Neural cell (in vitro differentiated cells): ENCODE measurements at regions not wholly inside any gene's neighbourhood (a gene's known extent, or its start where the extent isn't known, plus 50 kb on each side); places are given as distances from the start of the nearest gene placed in this dataset.

Source experiments
- H2AFZ ChIP-seq: fragments of 200-600, 300-800 bp; sonication (generic), shearing (Covaris generic); 2 replicates; pipeline ENCODE4 v1.6.0; 2014; ENCODE audit warnings: low read depth, mild to moderate bottlenecking, antibody characterized with exemption, low read length, moderate library complexity
- H3F3A ChIP-seq: fragments of 200-600 bp; shearing (Covaris generic); 2 replicates; pipeline ENCODE4 v1.6.1; 2016; ENCODE audit warnings: mild to moderate bottlenecking, moderate library complexity, mixed read lengths, antibody characterized with exemption, low read length; ENCODE audit not compliant: insufficient read depth, poor library complexity, severe bottlenecking
- H3K27ac ChIP-seq: fragments of 200-600, 300-800 bp; sonication (generic), shearing (Covaris generic); 2 replicates; pipeline ENCODE4 v1.5.1; 2014; ENCODE audit warnings: mild to moderate bottlenecking, low read length, moderate library complexity
- H3K27me3 ChIP-seq: fragments of 300-800, 200-600 bp; sonication (generic), shearing (Covaris generic); 2 replicates; pipeline ENCODE4 v1.6.0; 2014; ENCODE audit warnings: mild to moderate bottlenecking, low read depth, low read length, moderate library complexity; ENCODE audit not compliant: insufficient read depth
- H3K36me3 ChIP-seq: fragments of 300-800, 200-600 bp; sonication (generic), shearing (Covaris generic); 2 replicates; pipeline ENCODE4 v1.5.1; 2014; ENCODE audit warnings: mild to moderate bottlenecking, antibody characterized with exemption, low read length, moderate library complexity; ENCODE audit not compliant: insufficient read depth
- H3K4me2 ChIP-seq: fragments of 300-800, 200-600 bp; sonication (generic), shearing (Covaris generic); 2 replicates; pipeline ENCODE4 v1.6.0; 2014; ENCODE audit warnings: mild to moderate bottlenecking, low read length
- H3K4me3 ChIP-seq: fragments of 300-800, 200-600 bp; sonication (generic), shearing (Covaris generic); 2 replicates; pipeline ENCODE4 v1.5.1; 2014; ENCODE audit warnings: mild to moderate bottlenecking, low read length, moderate library complexity
- H3K79me2 ChIP-seq: fragments of 200-600 bp; shearing (Covaris generic); replicated peaks from 2 replicates; pipeline ENCODE4 v1.6.0; 2014; ENCODE audit warnings: mild to moderate bottlenecking, low read length, moderate library complexity; ENCODE audit not compliant: insufficient read depth
- H3K9ac ChIP-seq: fragments of 300-800, 200-600 bp; sonication (generic), shearing (Covaris generic); 2 replicates; pipeline ENCODE4 v1.6.1; 2016; ENCODE audit warnings: mild to moderate bottlenecking, low read length, mixed read lengths
- H3K9me2 ChIP-seq: fragments of 200-600 bp; shearing (Covaris generic); 2 replicates; pipeline ENCODE4 v1.6.1; 2016; ENCODE audit warnings: mild to moderate bottlenecking, low read length, mixed read lengths; ENCODE audit not compliant: insufficient read depth
- H3K9me3 ChIP-seq: fragments of 200-600, 300-800 bp; sonication (generic), shearing (Covaris generic); 2 replicates; pipeline ENCODE4 v1.6.1; 2016; ENCODE audit warnings: mild to moderate bottlenecking, mixed run types, low read length, moderate library complexity, mixed read lengths
- H4K20me1 ChIP-seq: fragments of 200-600 bp; shearing (Covaris generic); 2 replicates; pipeline ENCODE4 v1.6.1; 2016; ENCODE audit warnings: mild to moderate bottlenecking, mixed run types; ENCODE audit not compliant: insufficient read depth
- CTCF ChIP-seq: fragments of 450-650 bp; IDR thresholded peaks from 2 replicates; pipeline ENCODE4 v1.5.1; 2014; ENCODE audit warnings: antibody characterized with exemption, mild to moderate bottlenecking, moderate library complexity; ENCODE audit not compliant: poor library complexity, severe bottlenecking
- EP300 ChIP-seq: fragments of 450-650 bp; conservative IDR thresholded peaks from 2 replicates; pipeline ENCODE4 v1.6.1; 2014; ENCODE audit warnings: antibody characterized with exemption, mild to moderate bottlenecking, moderate library complexity; ENCODE audit not compliant: poor library complexity, severe bottlenecking
- EZH2 ChIP-seq: fragments of 200-600, 300-800 bp; shearing (Covaris generic), sonication (generic); IDR thresholded peaks from 2 replicates; pipeline ENCODE4 v1.6.1; 2014; ENCODE audit warnings: antibody characterized with exemption, low read length, borderline replicate concordance, mild to moderate bottlenecking; ENCODE audit not compliant: insufficient read depth, poor library complexity, severe bottlenecking
- MXI1 ChIP-seq: fragments of 450-650 bp; conservative IDR thresholded peaks from 2 replicates; pipeline ENCODE4 v1.6.1; 2014; ENCODE audit warnings: antibody characterized with exemption, mild to moderate bottlenecking; ENCODE audit not compliant: poor library complexity, severe bottlenecking
- POLR2AphosphoS5 ChIP-seq: IDR thresholded peaks from 2 replicates; pipeline ENCODE4 v1.6.1; 2012
- RAD21 ChIP-seq: fragments of 450-650 bp; conservative IDR thresholded peaks from 2 replicates; pipeline ENCODE4 v1.6.1; 2014; ENCODE audit warnings: antibody characterized with exemption, mild to moderate bottlenecking, moderate library complexity
- REST ChIP-seq: IDR thresholded peaks from 2 replicates; pipeline ENCODE4 v1.6.1; 2012; ENCODE audit warnings: borderline replicate concordance
- SMC3 ChIP-seq: fragments of 450-650 bp; conservative IDR thresholded peaks from 2 replicates; pipeline ENCODE4 v1.6.1; 2014; ENCODE audit warnings: antibody characterized with exemption, mild to moderate bottlenecking, moderate library complexity; ENCODE audit not compliant: poor library complexity
- TAF1 ChIP-seq: IDR thresholded peaks from 2 replicates; pipeline ENCODE4 v1.6.1; 2012; ENCODE audit warnings: low read depth

GRCh38 chr7:13577566-13578145 is 411.8 kb downstream of the ETV1 start:
- H3K4me2 ChIP-seq = no peak overlapping the region
- H3K27ac ChIP-seq = no peak overlapping the region

GRCh38 chr7:13578294-13578693 is 411.2 kb downstream of the ETV1 start:
- Histone ChIP-seq H3F3A (no peaks in the 10 kb centered on the region), H3K36me3 (no peaks in the 10 kb centered on the region), H3K9ac (no peak overlapping the region), H3K27me3 (no peaks in the 10 kb centered on the region), H3K9me2 (no peaks in the 10 kb centered on the region), H3K4me3 (no peak overlapping the region), H3K4me2 (no peak overlapping the region), H3K27ac (no peak overlapping the region), H4K20me1 (no peaks in the 10 kb centered on the region), H3K9me3 (no peaks in the 10 kb centered on the region), H2AFZ (no peak overlapping the region), H3K79me2 (no peaks in the 10 kb centered on the region)
- TF ChIP-seq SMC3 (no peak), CTCF (no peak), POLR2AphosphoS5 (no peak), REST (no peak), RAD21 (no peak), TAF1 (no peak)

More at GRCh38 chr7:13577566-13578145, 411.8 kb downstream of the ETV1 start:
- Histone ChIP-seq H4K20me1 (no peaks in the 10 kb centered on the region), H3F3A (no peaks in the 10 kb centered on the region), H2AFZ (no peak overlapping the region), H3K27me3 (no peaks in the 10 kb centered on the region), H3K9ac (no peak overlapping the region), H3K4me3 (no peak overlapping the region), H3K9me3 (no peaks in the 10 kb centered on the region), H3K79me2 (no peaks in the 10 kb centered on the region), H3K36me3 (no peaks in the 10 kb centered on the region), H3K9me2 (no peaks in the 10 kb centered on the region)
- TF ChIP-seq EZH2 (no peak), TAF1 (no peak), SMC3 (no peak), MXI1 (no peak), CTCF (no peak), RAD21 (no peak), REST (no peak), EP300 (no peak), POLR2AphosphoS5 (no peak)
